Medulla oblongata (tissue), 1 donor: ENCODE measurements at regions not wholly inside any gene's neighbourhood (a gene's known extent, or its start where the extent isn't known, plus 50 kb on each side); places are given as distances from the start of the nearest gene placed in this dataset.

Source experiments
- DNase-seq: peaks from one replicate; pipeline ENCODE4 v3.0.0-alpha.2; 2015; ENCODE audit errors: extremely low spot score

DNA sequence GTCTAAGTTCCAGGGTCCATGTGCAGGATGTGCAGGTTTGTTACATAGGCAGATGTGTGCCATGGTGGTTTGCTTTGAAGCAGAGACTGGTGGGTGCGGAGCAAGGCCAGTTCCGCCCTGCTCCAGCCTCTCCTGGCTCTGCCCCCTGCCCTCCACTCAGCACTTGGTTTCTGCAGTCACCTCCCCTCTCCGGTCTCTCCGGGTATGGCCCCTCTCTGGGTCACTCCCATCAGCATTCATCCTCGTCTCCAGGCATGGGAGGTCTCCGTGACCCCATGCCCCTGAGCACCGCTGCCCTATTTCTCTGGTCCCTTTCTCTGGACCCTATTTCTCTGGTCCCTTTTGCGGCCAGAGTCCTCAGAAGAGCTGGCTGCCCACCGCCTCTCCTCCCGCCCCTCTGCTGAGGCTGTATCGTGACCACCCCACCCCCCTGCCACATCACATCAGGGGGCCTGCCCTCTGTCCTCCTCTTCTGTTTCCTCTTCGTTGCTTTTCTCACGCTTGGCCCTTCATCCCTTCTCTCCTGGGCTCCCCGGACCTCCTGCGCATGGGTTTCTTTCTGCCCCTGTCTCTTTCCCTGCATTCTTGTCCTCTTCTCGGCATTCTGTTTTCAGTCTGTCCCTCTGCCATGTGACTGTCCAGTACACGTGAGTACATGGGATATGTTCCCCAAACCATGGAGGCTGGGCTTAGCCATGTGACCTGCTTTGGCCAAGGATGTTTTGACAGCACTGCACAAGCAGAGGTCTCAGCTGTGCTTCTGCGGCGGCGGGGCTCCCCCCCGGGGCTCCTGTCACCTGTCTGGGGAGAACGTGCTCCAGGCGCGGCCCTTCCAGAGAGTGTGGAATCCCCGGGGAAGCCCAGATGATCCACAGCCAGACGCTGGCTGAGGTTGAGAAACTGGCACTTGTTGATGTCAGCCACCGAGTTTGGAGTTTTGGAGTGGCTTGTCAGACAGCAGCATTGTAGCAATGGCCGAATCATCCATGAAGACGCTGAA is 54.4 kb upstream of the C1orf174 start:
- DNase-seq = no peak

DNA sequence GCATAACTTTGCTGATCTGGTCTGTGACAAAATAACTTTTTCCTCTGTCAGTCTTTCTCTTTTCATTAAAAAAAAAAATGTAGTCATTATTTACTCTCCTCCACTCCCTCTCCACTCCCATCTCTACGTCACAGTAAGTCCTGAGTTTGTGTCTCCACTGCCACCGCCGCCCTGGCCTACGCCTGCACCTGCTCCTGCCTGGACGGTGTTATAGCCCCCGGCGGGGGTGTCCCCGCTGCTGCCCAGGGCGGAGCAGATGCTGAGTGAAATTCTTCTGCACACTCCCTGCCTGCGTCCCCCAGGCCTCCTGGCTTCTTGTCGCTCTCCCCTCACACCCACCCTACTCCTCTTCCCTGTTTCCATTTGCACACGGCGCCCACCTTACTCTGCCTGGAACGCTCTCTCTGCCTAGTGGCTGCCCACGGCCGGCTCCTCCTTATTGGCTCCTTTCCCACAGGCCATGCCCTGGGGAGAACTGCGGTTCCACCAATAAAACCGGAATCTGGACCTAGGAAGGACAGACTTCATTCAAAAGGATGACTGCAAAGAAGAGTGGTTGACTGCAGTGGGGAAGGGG is 55.2 kb upstream of the C1orf174 start:
- no peak for DNase-seq

DNA sequence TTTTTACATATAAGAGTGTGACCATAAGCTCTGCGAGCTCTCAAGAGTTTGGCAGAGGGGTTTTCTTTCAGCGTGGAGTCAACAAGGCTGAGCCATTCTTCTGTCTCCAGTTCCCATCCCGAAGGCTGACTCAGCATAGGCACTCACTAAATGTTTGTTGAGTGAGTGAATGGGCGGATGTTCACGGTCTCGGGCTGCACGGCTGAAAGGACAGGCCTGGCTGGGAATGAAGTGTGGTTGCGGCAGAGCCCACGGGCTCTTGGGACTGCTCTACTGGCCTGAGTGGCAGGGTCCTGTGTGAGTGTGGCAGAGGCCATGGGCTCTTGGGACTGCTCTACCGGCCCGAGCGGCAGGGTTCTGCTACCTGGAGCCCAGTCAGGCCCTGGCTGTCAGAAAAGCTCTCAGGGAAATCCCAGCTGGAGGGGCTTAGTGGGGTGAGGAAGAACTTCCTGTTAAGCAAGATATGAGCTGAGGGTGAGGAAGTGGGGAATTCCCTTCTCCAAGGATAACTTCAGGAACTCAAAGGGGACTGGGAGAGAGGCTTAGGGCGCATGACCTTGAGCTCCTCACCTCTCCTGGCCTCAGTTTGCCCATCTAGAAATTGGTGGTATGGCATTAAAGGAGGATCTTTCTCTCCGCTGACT is 56.6 kb upstream of the C1orf174 start:
- DNase-seq = no peak

DNA sequence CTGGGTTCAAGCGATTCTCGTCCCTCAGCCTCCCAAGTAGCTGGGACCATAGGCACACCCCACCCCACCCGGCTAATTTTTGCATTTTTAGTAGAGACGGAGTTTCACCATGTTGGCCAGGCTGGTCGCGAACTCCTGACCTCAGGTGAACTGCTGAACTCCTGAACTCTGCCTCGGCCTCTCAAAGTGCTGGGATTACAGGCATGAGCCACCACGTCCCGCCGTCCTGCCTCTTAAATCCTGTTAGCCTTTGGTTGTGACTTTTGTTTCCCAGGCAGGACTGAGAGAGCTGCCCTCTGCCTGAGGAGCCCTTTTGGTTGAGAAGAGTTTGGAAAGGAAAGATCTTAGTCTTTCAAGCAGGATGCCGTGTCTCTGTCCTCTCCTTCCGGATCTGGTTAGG is 59.3 kb upstream of the C1orf174 start:
- no peak for DNase-seq

DNA sequence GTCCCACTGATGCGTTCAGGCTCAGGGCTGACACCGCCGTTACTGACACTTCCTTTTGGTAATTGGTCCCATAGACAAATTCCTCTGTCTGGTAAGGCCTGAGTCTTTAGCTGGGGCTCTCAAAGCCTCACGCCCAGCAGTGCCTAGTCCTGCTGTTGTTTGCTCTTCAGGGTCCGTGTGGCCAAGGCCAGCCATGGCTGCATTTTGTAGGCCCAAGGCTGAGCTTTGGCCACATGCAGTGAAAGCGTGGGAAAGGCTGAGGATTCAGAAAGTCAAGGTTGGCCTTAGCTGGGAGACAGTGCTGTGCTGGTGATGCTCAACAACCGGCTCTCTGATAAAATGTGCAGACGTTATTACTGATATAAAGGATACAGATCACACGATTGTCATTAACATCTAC is 63.5 kb upstream of the C1orf174 start:
- no peak for DNase-seq

DNA sequence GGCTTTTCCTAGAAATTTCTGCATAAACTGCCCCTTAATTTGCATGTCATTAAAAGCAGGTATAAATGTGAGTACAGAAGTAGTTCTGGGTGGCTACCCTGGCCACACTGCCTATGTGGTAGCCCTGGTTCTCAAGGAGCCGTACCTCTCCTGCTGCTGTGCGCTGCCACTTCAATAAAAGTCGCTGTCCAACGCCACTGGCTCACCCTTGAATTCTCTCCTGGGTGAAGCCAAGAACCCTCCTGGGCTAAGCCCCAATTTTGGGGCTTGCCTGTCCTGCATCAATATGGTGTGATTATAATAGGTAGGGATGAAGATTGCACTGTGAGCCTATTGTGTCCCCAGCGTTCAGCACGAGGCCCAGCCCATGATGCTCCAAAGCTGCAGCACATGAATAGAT is 65.6 kb upstream of the C1orf174 start:
- DNase-seq = no peak

DNA sequence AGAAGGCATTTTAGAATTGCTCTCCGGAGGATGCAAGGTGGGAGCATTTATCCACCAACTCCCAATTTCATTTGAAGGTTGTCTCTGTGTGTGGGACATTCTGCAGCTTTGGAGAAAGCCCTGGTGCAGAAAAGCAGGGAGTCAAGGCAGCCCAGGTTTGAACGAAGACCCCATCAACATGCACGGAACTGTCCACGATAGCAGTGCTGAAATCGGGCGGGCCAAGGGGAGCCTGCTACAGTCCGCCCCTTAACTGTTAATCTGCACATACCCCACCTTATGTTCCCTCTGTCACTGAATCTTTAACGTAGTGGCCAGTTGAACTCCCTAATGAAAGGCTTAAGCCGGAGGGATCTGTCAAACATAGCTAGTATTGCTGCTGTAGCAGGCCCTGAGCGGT is 68.8 kb upstream of the C1orf174 start:
- no peak for DNase-seq

DNA sequence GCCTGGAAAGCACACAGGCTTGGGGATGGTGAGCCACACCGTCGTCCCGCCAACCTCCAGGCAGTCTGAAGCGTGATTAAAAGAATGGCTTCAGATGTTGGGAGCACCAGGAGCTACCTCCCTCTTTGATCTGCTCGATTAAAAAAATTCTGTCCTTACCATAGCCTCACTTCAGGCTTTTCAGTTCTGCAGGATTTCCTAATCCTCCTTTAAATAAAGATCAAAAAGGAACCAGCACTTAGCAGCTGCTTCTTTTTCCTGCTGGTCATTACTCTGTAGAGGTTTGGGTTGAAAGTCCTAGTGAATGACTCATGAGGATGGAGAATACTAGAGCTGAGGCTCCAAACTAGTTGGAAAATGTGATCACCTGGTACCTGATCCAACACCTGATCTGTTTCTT is 71.9 kb upstream of the C1orf174 start:
- DNase-seq = no peak

DNA sequence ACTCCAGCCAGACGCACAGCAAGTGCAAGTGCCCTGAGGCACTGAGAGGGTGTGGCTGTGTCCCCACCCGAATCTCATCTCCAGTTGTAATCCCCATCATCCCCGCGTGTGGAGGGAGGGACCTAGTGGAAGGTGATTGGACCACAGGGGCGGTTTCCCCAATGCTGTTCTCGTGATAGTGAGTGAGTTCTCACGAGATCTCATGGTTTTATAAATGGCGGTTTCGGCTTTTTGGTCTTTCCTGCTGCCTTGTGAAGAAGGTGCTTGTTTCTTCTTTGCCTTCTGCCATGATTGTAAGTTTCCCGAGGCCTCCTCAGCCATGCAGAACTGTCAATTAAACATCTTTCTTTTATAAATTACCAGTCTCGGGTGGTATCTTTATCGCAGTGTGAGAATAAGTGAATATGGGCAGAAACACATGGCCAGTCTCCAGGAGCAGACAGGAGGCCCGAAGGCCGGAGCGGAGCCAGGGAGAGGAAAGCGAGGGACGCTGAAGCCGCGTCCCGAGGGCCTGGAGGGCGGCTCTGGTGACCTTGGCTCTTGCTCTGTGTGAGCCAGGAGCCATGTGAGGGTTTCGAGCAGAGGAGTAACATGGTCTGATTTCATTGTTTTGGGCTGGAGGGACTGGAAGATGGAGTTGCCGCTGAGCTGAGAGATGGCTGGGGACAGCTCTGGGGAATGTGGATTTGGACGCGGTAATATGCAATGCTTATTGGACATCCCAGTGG is 76.0 kb upstream of the C1orf174 start:
- no peak for DNase-seq

DNA sequence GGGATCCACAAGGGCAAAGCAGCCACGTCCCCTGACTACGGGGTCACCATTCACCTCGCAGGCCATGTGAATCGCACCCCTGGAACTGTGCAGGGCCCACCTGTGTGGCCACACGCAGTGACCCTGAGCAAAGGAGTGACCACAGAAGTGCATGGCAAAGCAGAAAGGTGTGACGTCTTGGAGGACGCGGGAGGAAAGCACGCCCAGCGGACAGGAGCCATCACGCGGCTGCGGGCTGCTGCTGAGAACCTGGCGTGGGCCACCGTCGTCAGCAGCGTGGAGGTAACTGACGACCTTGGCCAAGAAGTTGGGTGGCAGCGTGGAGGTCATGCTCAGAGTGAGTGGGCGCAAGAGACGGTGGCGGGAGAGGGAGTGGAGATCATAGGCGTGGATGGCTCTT is 76.7 kb upstream of the C1orf174 start:
- DNase-seq = no peak

DNA sequence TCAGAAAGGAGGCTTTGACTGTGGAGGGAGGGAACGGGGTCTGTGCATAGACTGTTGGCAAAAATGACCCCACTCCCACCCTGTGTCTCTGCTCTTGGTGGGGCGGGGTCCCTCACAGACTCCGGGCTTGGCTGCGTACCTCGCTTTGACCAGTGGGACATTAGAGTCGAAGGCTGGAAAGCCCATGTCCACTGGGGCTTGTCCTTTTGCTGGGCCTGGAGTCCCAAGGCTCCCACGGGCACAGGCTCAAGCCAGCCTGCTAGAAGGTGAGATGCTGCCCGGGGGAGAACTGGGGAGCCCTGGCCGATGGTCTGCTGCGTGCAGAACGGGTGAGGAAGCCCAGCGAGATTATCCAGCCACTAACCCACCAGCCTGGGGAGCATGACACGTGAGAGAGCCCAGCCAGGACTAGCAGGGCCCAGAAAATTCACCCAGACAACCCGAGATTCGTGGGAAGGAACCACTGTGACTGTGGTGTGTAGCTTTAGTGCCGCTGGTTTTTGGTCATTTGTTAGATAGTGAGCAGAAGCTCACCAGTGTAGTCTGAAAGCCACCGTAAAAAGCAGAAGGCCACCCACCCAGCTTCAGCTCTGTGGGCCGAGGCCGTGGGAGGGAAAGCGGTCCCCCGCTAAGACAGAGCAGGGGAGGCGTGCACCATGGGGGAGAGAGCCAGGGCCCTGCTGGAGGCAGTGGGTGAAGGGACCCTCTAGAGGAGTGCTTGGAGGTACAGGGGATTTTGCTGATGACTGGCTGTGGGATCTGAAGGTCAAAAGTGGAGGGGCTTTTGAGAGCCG is 78.3 kb upstream of the C1orf174 start:
- DNase-seq = no peak

DNA sequence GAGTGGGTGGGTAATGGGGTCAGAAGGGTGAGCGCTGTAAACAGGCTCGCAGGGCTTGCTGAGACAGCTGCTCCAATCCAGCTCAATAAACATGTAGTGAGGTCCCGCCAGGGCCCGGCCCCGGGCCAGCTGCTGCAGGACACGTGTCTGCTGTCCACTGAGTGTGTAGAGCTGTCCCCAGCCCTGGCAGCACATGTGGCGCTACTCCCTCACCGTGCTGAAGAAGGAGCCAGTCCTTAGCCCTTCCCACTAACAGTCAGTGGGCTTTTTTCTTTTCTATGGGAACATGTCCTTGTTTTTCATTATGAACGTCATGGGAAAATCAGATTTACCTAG is 78.9 kb upstream of the C1orf174 start:
- no peak for DNase-seq

DNA sequence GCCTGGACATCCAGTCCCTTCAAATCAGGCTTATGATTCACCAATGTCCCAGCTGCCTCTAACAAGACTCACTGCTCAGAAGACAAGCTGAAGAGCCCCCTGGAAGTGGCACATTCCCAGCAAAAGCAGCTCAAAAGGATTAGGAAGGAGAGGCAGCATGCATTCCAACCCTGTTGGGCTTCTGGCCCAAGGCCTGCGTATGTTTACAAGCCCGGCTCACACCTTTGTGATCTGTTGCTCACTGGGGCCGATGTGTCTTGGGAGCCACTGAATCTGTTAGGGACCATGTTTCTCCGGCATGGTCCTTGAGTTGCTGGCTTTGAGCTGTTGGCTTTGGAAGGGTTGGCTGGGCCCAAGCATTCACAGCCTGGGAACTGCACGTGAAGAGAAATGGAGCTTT is 81.2 kb upstream of the C1orf174 start:
- DNase-seq = no peak

DNA sequence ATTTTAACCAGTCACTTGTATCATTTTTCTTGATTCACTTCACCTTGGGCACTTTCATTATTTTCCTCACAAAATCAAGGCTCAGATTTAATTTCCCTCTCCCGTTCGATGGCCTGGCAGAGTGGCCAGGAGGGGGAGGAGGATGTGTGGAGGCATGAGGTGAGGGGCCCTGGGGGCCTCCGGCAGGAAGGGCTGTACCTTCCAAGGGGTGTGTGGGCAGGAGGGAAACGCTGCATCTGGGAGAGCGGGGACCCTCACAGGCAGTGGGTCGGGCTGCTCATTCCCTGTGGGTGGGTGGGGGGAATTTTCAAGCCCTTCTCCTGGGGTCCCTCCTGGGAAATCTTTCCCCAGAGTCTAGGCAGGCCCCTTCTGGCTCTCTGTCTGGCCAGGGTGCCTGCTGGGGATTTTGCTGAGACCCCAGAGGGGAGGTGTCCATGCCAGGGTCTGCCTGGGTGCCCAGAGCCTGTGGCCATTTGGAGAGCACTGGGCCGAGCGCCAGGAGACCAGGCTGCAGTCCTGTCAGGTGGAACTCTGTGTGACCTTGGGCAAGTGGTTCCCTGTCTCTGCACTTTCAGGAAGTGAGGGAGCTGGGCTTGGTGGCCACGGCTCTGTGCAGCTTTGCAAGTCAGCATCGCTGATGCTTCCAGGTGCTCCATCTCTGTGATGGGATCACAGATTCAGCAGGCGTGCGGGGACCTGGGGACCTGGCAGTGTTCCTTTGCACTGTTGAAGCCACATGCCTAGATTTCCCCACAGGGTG is 81.9 kb upstream of the C1orf174 start:
- no peak for DNase-seq

DNA sequence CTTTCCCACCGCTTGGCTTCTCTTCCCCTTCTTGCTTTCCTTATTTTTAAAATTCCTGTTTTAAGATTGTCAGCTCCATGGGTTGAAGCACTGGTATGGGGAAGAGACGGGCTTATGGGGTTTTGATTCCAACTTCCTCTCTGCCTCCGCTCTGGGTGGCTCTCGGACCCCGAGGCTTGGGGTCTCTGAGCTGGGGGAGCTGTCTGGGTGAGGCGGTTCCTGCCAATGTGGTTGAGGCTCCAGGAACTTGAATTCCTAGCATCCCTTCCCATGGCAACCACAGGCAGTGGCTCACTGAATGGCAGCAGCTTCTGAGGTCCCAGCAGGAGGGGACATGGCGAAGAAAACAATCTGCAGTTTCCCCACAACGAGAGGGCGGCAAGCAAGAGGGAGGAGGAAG is 83.1 kb upstream of the C1orf174 start:
- DNase-seq = no peak

DNA sequence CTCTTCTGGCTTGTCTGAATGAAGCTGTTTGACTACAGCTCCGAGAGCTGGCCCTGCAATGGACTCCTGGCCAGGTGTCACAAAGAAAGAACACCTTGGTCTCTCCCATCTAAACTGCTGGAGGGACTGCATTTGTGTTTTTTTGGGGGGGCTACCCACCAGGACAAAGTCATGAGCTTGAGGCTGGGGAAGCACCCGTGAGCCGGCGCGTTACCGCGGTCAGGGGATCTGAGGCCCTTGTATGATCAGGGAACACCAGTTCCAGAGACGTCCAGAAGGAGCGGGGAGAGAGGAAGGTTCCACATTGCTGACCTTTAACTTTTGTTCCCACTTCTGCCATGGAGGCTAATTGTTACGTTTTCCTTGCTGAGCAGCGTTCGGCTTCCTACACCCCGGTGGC is 84.5 kb upstream of the C1orf174 start:
- DNase-seq = no peak

DNA sequence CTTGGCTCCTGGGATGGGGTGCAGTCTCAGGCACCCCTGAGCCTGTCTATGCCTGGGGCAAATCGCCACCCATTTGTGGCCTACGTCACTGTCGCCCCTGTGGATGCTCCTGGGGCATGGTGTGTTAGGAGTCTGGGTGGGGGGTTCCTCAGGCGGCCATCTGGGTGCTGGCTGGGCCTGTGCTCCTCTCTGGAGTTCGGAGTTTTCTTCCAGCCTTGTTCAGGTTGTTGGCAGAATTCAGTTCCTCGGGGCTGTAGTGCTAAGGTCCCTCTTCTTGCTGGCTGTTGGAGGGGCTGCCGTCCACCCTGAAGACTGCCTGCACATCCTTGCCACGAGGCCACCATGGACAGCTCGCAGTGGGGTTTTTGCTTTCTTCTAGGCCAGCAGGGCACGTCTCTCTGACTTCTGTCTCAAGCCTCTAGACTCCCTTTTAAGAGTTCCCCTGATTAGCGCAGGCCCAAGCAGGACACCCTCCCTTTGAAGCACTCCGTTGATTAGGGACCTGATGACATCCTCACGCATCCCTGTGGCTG is 86.7 kb upstream of the C1orf174 start:
- DNase-seq = no peak

DNA sequence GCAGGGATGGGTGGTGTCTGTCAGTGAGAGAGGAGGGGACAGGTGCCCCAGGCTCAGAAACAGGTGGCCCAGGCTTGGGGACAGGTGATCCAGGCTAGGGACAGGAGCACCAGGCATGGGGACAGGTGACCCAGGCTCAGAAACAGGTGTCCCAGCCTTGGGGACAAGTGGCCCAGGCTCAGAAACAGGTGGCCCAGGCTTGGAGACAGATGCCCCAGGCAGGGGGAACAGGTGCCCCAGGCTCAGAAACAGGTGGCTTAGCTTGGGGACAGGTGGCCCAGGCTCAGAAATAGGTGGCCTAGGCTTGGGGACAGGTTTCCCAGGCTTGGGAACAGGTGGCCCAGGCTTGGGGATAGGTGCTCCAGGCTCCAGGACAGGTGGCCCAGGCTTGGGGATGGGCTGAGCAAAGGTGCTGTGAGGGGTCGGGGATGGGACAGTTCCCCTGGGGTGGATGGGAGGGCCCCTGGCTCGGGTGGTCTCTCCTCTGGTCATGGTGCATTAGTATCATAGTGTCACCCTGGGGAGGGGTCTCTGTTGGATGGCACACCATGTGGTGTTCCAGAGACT is 87.7 kb upstream of the C1orf174 start:
- DNase-seq = no peak

DNA sequence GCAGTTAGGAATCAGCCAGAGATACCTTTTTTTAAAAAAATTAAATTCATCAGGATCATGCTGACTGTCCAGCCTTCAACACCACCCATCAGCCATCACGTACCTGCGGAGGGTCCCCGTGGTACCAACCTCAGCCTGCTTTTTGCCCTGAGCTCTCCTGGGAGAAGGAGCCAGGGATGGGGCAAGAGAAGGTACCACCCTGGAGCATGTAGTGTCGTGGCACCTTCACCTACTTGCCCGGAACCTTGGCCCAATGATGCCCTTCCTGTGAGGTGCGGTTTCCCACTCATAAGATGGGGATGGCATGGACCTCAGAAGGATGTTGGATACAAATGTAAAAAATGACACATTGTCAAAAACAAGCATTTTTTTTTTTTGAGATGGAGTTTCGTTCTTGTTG is 88.4 kb upstream of the C1orf174 start:
- no peak for DNase-seq

DNA sequence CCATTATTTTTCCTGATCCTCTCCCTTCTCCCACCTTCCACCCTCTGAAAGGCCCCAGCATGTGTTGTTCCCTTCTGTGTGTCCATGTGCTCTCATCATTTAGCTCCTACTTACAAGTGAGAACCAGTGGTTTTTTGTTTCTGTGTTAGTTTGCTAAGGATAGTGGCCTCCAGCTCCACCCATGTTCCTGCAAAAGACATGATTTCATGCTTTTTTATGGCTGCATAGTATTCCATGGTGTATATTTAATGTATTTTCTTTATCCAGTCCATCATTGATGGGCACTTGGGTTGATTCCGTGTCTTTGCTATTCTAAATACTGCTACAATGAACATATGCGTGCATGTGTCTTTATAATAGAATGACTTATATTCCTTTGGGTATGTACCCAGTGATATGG is 89.4 kb upstream of the C1orf174 start:
- no peak for DNase-seq
